ENCODE measurements at regions not wholly inside any gene's neighbourhood (a gene's known extent, or its start where the extent isn't known, plus 50 kb on each side); places are given as distances from the start of the nearest gene placed in this dataset.

DNA sequence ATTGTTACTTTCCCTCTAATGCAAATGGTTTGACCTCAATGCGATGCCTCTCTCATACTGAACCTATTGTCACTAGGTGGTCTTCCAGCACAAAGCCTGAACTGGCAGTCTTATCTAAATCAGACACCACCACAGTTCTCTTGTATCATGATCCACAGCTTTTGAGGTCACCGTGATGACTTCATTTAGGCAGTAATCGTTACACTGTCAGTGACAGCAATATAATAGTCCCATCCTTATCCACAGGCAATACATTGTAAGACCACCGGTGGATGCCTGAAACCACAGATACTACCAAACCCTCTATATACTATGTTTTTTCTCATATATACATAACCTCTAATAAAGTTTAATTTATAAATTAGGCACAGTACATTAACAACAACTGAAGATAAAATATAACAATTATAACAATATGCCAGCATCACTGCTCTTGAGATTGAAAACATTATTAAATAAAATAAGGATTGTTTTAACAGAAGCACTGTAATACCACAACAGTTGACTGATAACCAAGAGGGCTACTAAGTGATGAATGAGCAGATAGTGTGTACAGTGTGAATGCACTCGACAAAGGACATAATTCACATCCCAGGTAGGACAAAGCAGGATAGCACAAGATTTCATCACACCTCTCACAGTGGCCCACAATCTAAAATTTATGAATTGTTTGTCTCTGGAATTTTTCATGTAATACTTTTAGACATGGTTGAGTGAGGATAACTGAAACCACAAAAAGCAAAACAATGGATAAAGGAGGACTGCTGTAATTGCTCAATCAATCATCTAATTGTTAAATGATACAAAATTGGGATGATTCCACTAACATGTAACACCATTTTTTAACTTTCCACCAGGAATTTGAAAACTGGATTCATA, 419.4 kb downstream of the CENPC start:
- intact Hi-C loops (cut with micrococcal nuclease): no loop called here

DNA sequence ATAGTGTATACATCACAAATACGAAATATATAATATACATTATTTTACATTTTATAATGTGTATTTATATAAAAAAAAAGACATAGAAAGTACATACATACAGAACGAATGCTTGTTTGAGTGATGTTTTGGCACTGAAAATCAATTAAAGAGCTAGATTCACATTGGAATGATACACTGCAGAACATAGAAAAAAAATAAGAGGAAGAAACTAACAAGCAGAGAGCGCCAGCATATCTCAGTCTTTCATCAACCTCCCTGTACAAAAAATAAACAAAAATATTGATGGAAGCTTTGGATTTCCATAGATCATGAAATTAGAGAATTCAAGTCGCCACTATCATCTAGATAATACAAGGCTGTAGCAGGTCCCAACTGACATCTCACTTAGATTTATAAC, 420.6 kb downstream of the CENPC start:
- intact Hi-C loops (cut with micrococcal nuclease): no loop called here

DNA sequence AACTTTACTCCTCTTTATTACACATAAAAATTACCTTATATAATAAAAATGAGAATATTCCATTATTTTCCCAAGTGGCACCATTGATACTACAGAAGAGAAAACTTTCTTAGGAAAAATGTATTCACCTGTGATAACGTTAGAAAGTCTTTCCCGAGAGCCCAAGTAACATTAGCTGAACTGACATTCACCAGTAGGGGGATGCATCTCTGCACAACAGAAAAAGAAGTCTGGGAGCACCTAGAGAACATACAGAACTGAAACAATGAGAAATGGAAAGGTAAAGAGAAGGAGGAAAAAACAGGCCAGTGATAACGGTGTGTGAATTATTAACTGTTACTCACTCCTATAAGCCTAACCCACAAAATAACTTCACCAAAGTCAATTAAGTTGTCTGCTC, 423.3 kb downstream of the CENPC start:
- intact Hi-C loops (cut with micrococcal nuclease): no loop called here

DNA sequence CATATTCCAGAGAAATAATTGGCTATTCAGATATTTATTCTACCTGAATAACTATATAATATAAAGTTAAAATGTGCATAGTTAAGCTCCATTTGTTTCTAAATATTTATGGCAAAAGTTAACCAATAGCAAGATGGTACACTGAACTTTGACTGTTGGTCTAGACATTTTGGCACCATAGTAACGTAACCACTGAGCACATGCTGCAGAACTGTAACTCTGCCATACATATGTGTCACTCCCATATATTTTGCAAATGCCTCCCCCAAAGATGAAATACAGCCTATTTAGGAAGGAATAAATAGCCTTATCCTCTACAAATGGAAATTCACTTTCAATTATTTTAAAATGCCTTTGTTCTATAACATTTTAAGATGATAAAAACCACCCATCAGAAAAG, 424.9 kb downstream of the CENPC start:
- intact Hi-C loops (cut with micrococcal nuclease): no loop called here

DNA sequence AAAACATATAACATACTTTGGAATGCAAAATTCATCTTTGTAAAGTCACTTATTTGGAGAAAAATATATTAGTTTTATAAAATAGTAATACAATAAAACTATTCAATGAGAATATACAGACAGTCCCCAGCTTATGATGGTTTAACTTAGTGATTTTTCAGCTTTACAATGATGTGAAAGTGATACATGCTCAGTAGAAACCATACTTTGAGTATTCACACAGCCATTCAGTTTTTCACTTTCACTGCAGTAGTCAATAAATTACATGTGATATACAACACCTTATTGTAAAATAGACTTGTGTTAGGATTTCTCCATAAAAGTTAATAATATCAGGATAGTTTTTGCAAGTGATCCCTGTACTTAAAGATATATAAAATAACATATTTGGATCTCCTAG, 436.0 kb downstream of the CENPC start:
- intact Hi-C loops (cut with micrococcal nuclease): no loop called here

DNA sequence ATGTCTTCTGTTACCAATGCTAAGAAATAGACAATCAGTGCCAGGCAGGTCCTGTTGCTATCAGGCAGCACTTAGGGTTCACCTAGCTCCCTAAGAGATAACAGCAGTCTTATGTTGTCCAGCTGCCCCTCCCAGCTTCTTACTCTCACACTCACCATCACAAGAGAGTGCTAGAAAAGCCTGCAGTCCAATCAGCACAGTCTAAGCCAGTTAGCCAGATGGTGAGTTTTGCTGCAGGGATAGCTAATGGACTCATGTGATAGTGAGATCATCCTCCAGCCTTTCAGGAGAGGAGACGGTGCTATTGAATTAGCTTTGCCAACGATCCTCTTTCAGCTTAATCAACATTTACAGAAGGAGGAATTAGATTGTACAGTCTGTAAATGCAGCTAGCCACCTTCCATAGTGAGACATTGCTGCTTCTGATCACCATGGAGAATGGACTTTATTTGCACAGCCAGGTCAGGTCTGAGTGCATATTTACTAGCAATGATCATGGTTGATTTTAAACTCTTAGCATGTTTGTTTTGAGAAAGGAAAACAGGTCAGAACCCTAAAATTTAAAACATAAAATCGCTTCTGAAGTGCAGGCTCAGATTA, 438.3 kb downstream of the CENPC start:
- intact Hi-C loops (cut with micrococcal nuclease): no loop called here

DNA sequence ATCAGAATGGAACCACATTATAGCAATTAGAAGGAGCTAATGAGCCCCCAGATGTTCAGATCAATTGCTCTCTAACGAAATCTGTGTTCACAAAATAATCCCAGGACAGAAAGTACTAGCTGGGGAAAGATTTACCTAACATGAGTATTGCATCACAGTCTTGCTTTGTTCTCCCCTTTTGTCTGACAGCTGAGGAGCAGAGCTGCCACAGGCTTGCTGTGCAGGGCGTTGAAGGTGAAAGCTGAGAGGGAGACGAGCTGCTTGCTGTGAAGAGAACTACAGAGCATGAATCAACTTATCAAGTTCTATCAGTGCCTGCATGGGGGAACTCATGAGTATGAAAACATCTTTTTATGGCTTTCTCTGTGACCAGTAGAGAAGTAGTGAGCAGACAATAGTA, 441.2 kb downstream of the CENPC start:
- intact Hi-C loops (cut with micrococcal nuclease): no loop called here

DNA sequence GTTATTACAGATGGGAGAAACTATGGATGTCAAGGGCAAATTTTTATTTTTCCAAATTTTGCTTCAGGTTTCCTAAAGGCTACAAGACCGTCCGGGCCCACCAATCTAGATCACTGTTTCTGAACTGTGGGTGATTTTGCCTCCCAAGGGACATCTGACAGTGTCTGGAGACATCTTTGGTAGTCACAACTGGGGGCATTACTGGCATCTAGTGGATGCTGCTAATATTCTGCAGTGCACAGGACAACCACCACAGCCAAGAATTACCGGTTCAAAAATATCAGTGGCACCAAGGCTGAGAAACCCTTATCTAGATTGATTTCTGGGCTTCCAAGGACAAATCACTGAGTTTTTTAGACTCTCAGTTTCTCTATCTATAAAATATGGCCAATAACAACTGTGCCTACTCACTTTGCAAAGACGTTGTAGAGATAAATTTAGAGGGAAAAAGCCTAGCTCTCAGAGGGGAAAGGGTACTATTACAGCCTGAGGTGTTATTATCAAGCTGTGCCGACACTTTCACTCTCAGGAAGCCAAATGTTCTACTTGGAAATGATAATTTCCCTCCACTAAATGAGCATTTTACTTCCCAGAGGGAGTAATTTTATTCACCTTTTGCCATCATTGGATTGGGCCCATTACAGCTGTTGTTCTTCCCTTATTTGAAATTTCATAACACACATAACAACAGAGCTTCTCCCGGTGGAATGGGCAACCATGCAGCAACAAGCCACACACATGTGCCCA, 442.1 kb downstream of the CENPC start:
- intact Hi-C loops (cut with micrococcal nuclease): no loop called here

DNA sequence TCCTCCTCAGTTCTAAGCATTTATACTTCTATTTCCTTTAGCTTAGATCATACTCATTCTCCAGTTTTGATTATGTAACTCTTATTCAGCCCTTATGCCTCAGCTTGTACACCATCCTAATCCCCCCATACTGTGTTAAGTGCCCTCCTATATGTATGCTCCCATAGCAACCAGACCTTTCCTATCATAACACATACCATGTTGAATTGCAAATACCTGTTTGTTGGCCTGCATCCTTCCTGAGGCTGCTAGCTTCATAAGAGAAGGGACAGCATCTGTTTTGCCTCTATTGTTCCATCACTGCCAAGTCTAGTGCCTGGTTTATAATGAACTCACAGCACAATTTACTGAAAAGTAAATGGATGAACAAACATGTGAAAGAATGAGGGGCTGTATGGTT, 443.7 kb downstream of the CENPC start:
- intact Hi-C loops (cut with micrococcal nuclease): no loop called here

DNA sequence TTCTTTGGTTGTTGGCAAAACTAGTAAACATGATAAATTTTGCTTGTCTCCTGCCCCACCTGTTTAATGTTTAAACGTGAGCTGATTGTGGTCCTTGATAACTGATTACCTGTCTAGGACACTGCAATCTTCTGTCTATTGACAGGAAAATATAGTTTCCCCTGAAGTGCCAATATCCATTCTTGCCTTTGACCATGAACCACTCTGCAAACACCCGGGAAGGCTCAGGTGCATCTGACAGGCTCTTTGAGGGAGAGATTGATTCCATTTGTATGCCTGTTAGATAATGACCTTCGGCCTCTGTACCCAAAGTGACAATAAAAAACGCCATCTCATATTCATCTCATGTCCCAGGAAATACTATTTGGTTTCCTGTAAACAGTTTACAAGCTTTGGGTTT, 453.0 kb downstream of the CENPC start:
- intact Hi-C loops (cut with micrococcal nuclease): no loop called here

DNA sequence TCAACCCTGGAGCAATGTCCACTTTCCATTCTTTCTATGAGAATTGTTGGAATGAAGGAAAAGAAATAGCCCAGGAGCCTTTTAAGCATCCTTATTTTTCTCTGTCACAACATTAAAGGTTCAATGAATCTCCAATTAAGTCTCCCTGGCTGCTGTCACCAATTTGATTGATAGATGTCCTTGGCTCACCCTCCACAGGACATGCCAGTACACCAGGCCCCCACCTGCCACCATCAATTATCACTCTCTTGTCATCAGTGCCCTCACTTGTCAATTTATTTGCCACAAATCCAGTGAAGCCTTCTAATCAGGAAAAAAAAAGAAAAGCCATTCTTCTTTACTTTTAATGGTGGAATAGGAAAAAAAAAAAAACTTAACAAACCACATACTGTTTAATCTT, 453.6 kb downstream of the CENPC start:
- intact Hi-C loops (cut with micrococcal nuclease): no loop called here

DNA sequence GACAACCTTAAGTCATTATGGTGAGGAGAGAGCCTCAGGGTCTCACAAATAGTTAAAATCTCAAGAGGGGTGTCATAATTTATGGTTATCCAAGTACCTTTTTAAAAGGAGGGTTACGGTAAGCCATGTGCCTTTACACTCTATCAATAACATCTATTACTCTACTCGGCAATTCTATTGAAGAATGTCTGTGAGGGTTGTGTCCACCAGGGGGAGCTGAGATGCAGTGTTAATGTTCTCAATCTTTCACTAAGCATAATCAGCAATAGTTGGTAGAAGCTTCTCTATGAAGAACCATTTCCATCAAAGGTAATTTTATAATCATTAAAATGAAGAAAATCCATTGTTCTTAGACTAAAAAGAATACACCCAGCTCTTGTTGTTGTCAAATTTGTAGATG, 457.4 kb downstream of the CENPC start:
- intact Hi-C loops (cut with micrococcal nuclease): loop anchor here (1.0 to 5.0 kb wide), 2 partner anchors 304 to 1087 kb away; no protein-coding TSS in a partner anchor

DNA sequence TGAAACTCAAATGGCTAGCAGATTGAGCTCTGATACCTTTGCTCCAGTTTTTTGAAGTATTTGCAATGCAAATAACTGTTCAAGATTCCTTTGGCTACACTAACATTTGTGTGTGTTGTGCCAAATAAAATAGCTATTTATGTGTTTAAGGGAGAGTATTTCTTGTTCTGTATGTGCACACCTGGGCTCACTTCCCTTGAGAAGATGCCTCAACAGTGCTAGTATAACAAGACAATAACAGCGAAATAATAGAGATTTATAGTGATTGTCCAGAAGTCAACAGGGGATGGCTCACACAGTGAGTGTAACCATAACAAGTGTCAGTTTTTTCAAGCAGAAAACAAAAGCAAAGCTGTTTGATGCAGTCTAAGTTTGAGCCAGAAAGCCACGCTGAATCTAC, 460.5 kb downstream of the CENPC start:
- intact Hi-C loops (cut with micrococcal nuclease): loop anchor here (5.0 kb wide), 1 partner anchor 308 kb away; no protein-coding TSS in a partner anchor

DNA sequence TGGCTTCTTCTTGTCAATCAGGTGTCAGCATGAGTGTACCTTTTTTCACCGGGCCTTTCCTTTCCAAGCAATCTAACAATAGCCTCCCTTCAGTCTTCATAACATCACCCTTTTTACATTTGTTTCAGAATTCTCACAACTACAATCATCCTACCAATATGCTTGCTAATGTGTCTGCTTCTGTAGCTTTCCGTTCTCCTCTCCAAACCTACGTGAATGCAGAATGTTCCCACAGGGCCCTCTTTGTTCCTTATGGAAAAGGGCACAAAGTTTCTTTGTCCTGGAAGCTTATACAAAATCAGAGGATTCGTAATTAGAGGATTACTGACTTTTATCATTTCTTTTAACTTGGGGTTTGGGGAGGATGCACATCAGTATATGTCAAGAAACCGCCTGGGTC, 461.8 kb downstream of the CENPC start:
- intact Hi-C loops (cut with micrococcal nuclease): no loop called here

DNA sequence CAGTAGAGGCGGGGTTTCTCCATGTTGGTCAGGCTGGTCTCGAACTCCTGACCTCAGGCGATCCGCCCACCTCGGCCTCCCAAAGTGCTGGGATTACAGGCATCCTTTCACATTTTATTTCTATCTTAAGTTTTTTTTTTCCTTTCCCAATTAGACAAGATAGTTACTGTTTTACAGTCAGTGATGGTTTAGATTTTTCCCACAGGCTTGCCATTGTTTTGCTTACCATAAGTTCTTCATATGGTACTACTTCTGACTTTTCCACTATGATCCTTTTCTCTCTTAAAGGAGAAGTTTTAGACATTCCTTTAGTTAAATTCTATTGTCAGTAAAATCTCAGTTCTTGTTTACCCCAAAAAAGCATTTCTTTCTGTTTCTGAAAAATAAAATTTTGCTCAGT, 462.6 kb downstream of the CENPC start:
- intact Hi-C loops (cut with micrococcal nuclease): no loop called here

DNA sequence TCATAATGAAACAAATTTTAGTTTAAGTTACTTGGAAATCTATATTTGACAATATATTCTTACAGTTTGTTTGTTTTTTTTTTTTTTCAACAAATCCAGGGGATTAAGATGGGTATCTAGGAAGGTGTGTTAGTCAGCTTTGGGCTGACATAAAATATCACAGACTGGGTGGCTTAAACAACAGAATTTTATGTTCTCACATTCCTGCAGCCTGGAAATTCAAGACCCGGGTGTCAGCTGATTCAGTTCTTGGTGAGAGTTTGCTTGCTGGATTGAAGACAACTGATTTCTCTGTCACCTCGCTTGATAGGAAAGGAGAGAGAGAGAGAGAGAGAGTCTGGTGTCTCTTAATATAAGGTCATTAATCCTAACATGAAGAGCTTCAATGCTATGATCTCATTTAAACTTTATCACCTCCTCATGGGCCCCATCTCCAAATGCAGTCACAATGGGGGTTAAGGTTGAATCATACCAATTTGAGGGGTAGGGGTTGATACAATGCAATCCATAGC, 465.2 kb downstream of the CENPC start:
- intact Hi-C loops (cut with micrococcal nuclease): no loop called here

DNA sequence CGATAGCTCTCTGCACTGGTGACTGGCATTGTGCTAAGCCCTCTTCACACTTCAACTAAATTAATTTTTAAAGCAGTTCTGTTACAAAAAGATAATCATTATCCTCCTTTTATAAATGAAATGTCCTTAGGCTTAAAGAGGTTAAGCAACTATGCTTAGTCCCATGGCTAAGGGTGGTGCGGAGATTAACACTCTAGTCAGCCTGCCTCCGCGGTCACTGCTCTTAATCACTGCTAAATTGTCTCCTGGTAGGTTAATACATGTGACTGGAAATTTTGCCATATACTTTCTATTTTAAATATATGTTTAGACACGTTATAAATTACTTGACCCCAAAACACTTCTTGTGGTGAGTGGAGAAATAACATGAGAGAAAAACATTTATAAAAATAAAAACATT, 473.7 kb downstream of the CENPC start:
- intact Hi-C loops (cut with micrococcal nuclease): no loop called here

DNA sequence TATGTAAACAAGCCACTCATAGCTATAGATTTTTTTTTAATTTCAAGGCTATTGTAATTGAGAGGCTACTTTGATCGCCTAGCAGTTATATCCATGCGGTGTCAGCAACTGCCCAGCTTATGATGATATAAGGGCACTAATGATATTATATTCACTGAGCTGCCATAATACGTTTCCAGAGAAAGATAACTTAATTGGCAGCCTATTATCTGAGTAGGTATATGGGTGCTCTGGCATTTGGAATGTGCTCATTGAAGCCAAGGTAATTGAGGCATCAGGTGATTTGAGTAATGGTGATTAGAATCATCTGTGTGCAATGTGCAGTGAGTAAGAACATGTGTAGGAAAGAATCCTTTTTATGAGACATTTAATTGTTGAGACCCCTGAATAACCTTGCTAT, 490.0 kb downstream of the CENPC start:
- intact Hi-C loops (cut with micrococcal nuclease): no loop called here

DNA sequence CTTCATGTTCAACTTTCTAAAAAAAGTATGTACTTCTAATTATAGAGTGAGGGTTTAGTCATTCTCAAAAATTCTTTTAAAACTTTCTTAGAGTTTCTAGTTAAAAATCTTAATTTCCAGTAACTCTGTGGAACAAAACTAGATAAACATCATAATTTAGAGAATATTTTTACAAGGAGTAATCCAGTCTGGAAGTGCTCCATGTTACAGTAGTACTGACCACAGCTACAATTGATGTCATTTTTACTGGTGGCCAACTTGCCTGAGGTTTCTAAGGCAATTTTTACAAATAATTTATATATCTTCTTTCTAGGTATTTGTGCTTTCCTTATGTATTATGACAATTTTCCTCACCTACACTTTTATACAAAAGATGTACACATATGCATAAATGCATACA, 490.4 kb downstream of the CENPC start:
- intact Hi-C loops (cut with micrococcal nuclease): no loop called here

DNA sequence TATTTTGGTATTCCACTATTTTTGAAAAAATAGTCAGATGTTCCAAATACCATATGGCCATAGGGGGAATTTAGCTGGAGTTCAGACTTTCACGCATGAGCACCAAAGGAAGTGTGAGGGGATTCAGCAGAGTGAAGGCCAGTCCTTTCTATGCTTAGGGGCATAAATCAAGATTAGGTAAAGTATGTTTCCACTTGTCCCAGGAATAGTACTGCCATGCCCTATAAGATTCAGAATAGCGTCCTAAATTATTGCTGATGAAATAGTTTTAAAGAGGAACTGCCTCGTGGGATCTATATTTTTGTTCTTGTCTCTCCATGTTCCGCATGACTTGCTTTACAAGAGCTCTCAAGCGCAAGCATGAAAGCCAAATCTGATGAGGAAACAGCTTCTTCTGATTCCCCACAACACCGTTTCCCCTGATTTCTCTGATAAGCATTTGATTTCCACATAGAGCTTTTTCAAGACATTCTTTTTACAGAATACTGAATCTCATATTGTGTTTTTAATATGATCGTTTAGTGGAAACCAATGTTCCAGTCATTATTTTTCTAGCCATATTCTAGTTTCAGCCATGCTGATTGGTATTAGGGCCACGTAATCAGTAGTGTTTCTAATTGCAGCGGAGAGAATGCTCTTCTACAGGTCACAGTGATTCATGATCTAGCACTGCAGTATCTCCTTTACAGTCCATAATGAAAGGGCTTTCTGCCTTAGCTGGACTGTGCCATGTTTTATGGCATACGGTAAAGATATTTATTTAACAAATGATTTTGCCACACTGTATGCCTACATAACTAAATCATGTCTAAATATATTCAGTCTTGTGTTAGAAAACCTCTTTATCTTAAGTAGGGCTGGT, 492.3 kb downstream of the CENPC start:
- intact Hi-C loops (cut with micrococcal nuclease): no loop called here
